ENCODE measurements at regions not wholly inside any gene's neighbourhood (a gene's known extent, or its start where the extent isn't known, plus 50 kb on each side); places are given as distances from the start of the nearest gene placed in this dataset.

- H2AFZ ChIP-seq = no peak overlapping the region
- Mint-ChIP-seq H3K27me3 (ENCODE audit: insufficient read depth, low read depth, poor library complexity) (peaks cover 2% of the 10 kb centered on the region), H3K27ac (no peak overlapping the region), H3K36me3 (ENCODE audit: low read depth) (no peaks in the 10 kb centered on the region), H3K4me1 (peaks cover 22% of the 10 kb centered on the region; the same call in 2 of the 3 replicates), H3K9me3 (no peaks in the 10 kb centered on the region), H3K4me3 (no peak overlapping the region)
- DNase-seq (ENCODE audit: low spot score) (no peak), ATAC-seq (no peak)
- H3K4me2 ChIP-seq = no peak overlapping the region
- no peaks in the 10 kb centered on the region for H3K36me3 ChIP-seq (ENCODE audit: insufficient read depth)
- no peaks in the 10 kb centered on the region for H4K20me1 ChIP-seq (replicated peaks; ENCODE audit: insufficient read depth)
- TF ChIP-seq EZH2phosphoT487 (IDR thresholded peaks at IDR 0.05; ENCODE audit: unreplicated experiment) = no peak
- TF ChIP-seq ETS1 (IDR thresholded peaks at IDR 0.05) = no peak
- no peak for TF ChIP-seq POLR2AphosphoS5 (IDR thresholded peaks at IDR 0.05; ENCODE audit: low read depth)
- TF ChIP-seq ZNF114 (CRISPR knock-in tag; IDR thresholded peaks at IDR 0.05) = no peak
- TF ChIP-seq STAT1 (IDR thresholded peaks at IDR 0.05; ENCODE audit: unreplicated experiment) = no peak
- TF ChIP-seq CREB1 (CRISPR knock-in tag; IDR thresholded peaks at IDR 0.05; ENCODE audit: low read depth) = no peak
- TF ChIP-seq, protein P1, sequence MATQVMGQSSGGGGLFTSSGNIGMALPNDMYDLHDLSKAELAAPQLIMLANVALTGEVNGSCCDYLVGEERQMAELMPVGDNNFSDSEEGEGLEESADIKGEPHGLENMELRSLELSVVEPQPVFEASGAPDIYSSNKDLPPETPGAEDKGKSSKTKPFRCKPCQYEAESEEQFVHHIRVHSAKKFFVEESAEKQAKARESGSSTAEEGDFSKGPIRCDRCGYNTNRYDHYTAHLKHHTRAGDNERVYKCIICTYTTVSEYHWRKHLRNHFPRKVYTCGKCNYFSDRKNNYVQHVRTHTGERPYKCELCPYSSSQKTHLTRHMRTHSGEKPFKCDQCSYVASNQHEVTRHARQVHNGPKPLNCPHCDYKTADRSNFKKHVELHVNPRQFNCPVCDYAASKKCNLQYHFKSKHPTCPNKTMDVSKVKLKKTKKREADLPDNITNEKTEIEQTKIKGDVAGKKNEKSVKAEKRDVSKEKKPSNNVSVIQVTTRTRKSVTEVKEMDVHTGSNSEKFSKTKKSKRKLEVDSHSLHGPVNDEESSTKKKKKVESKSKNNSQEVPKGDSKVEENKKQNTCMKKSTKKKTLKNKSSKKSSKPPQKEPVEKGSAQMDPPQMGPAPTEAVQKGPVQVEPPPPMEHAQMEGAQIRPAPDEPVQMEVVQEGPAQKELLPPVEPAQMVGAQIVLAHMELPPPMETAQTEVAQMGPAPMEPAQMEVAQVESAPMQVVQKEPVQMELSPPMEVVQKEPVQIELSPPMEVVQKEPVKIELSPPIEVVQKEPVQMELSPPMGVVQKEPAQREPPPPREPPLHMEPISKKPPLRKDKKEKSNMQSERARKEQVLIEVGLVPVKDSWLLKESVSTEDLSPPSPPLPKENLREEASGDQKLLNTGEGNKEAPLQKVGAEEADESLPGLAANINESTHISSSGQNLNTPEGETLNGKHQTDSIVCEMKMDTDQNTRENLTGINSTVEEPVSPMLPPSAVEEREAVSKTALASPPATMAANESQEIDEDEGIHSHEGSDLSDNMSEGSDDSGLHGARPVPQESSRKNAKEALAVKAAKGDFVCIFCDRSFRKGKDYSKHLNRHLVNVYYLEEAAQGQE (IDR thresholded peaks at IDR 0.05; ENCODE audit: unreplicated experiment) = no peak
- TF ChIP-seq ZNF331 (CRISPR knock-in tag; IDR thresholded peaks at IDR 0.05; ENCODE audit: low read depth) = no peak
- TF ChIP-seq JUNB (IDR thresholded peaks at IDR 0.05; ENCODE audit: unreplicated experiment) = no peak
- TF ChIP-seq NANOG (IDR thresholded peaks at IDR 0.05; ENCODE audit: borderline replicate concordance) = no peak
- no peak for TF ChIP-seq EZH2 (IDR thresholded peaks at IDR 0.05; ENCODE audit: low read depth, unreplicated experiment)
- no peak for TF ChIP-seq ZNF462 (CRISPR knock-in tag; IDR thresholded peaks at IDR 0.05)
- no peak for TF ChIP-seq CTCF (conservative IDR thresholded peaks at IDR 0.05; ENCODE audit: low read depth in 2 of 2)
- H3K27me3 ChIP-seq (ENCODE audit: insufficient read depth) = no peaks in the 10 kb centered on the region
- no peaks in the 10 kb centered on the region for H3K79me2 ChIP-seq (replicated peaks; ENCODE audit: insufficient read depth)
- no peak overlapping the region for H3K4me3 ChIP-seq
- no peaks in the 10 kb centered on the region for H3F3A ChIP-seq (replicated peaks; ENCODE audit: low read depth)
- no peaks in the 10 kb centered on the region for H3K9me2 ChIP-seq (ENCODE audit: insufficient read depth)
- H3K27ac ChIP-seq (ENCODE audit: low read depth) = no peak overlapping the region
- H3K4me1 ChIP-seq (ENCODE audit: insufficient read depth) = peaks cover 7% of the 10 kb centered on the region; the same call in 1 of the 2 replicates
These were observed 125.1 kb downstream of the ANKRD7 start for GRCh38 chr7:118349604-118350003.

All from GM23338 (cell line).